ENCODE measurements at regions not wholly inside any gene's neighbourhood (a gene's known extent, or its start where the extent isn't known, plus 50 kb on each side); places are given as distances from the start of the nearest gene placed in this dataset.

- CTCF ChIA-PET: no interaction called here
- FAIRE-seq (no peak), DNase-seq (ENCODE audit: low read depth, low spot score) (no peak)
- Histone ChIP-seq H3K27me3 (ENCODE audit: control insufficient read depth in 2 of 2, insufficient read depth in 2 of 2, low read length in 2 of 2) (no peaks in the 10 kb centered on the region), H3K9me1 (replicated peaks; ENCODE audit: control insufficient read depth, extremely low read depth, insufficient read depth, low read length) (no peaks in the 10 kb centered on the region), H3K4me2 (ENCODE audit: insufficient read depth, low read length) (no peak overlapping the region), H3K79me2 (ENCODE audit: control insufficient read depth, insufficient read depth, low read length) (no peaks in the 10 kb centered on the region), H3K4me3 (replicated peaks in 1 of 3; ENCODE audit: insufficient read depth in 1 of 3, low read depth in 1 of 3, low read length in 3 of 3) (no peak overlapping the region), H3K36me3 (ENCODE audit: control insufficient read depth in 2 of 2, extremely low read depth in 1 of 2, insufficient read depth in 2 of 2, low read length in 2 of 2) (no peaks in the 10 kb centered on the region), H3K9me3 (replicated peaks; ENCODE audit: control insufficient read depth, insufficient read depth, low read length) (no peaks in the 10 kb centered on the region), H3K27ac (ENCODE audit: insufficient read depth, low read depth, low read length) (no peak overlapping the region), H2AFZ (ENCODE audit: low read depth, low read length) (no peak overlapping the region), H3K4me1 (ENCODE audit: control insufficient read depth, extremely low read depth, insufficient read depth, low read length) (no peaks in the 10 kb centered on the region), H4K20me1 (replicated peaks; ENCODE audit: control insufficient read depth, extremely low read depth, insufficient read depth, low read length) (no peaks in the 10 kb centered on the region), H3K9ac (replicated peaks; ENCODE audit: extremely low read depth, insufficient read depth, low read length) (no peak overlapping the region)
- dilution Hi-C loops (cut with MboI; ENCODE audit: extremely low pct_ligation_motif_present, low sequenced_read_pairs): no loop called here
- TF ChIP-seq MYC (IDR thresholded peaks at IDR 0.05; ENCODE audit: low read depth, low read length): no peak
- POLR2A ChIA-PET: no interaction called here
- intact Hi-C loops (cut with micrococcal nuclease): no loop called here
- no TSS peak for BruUV-seq (replicated peaks)
Observed at GRCh38 chr9:28720746-28721145, 1147.5 kb upstream of the C9orf72 start.

GRCh38 chr9:28730111-28730510, 1156.8 kb upstream of the C9orf72 start:
- Histone ChIP-seq H3K27me3 (ENCODE audit: control insufficient read depth in 2 of 2, insufficient read depth in 2 of 2, low read length in 2 of 2) (no peaks in the 10 kb centered on the region), H3K9ac (replicated peaks; ENCODE audit: extremely low read depth, insufficient read depth, low read length) (no peak overlapping the region), H3K79me2 (ENCODE audit: control insufficient read depth, insufficient read depth, low read length) (no peaks in the 10 kb centered on the region), H3K4me3 (replicated peaks in 1 of 3; ENCODE audit: insufficient read depth in 1 of 3, low read depth in 1 of 3, low read length in 3 of 3) (no peak overlapping the region), H2AFZ (ENCODE audit: low read depth, low read length) (no peak overlapping the region), H3K9me3 (replicated peaks; ENCODE audit: control insufficient read depth, insufficient read depth, low read length) (no peaks in the 10 kb centered on the region), H3K27ac (ENCODE audit: insufficient read depth, low read depth, low read length) (no peak overlapping the region), H4K20me1 (replicated peaks; ENCODE audit: control insufficient read depth, extremely low read depth, insufficient read depth, low read length) (no peaks in the 10 kb centered on the region), H3K36me3 (ENCODE audit: control insufficient read depth in 2 of 2, extremely low read depth in 1 of 2, insufficient read depth in 2 of 2, low read length in 2 of 2) (no peaks in the 10 kb centered on the region), H3K9me1 (replicated peaks; ENCODE audit: control insufficient read depth, extremely low read depth, insufficient read depth, low read length) (no peaks in the 10 kb centered on the region), H3K4me1 (ENCODE audit: control insufficient read depth, extremely low read depth, insufficient read depth, low read length) (no peaks in the 10 kb centered on the region), H3K4me2 (ENCODE audit: insufficient read depth, low read length) (no peak overlapping the region)
- dilution Hi-C loops (cut with MboI; ENCODE audit: extremely low pct_ligation_motif_present, low sequenced_read_pairs): no loop called here
- no peak for TF ChIP-seq MYC (IDR thresholded peaks at IDR 0.05; ENCODE audit: low read depth, low read length)
- no peak for TF ChIP-seq POLR2A (IDR thresholded peaks at IDR 0.05; ENCODE audit: low read depth, low read length)
- no peak for TF ChIP-seq FOS (IDR thresholded peaks at IDR 0.05; ENCODE audit: borderline replicate concordance, insufficient read depth, low read length)
- TF ChIP-seq MAX (IDR thresholded peaks at IDR 0.05; ENCODE audit: insufficient read depth, insufficient read length): no peak
- TF ChIP-seq JUN (IDR thresholded peaks at IDR 0.05; ENCODE audit: borderline replicate concordance, insufficient read depth, insufficient read length, low read depth): no peak
- TF ChIP-seq EZH2 (IDR thresholded peaks at IDR 0.05; ENCODE audit: borderline replicate concordance, low read depth, low read length, severe bottlenecking): no peak
- TF ChIP-seq CTCF (IDR thresholded peaks at IDR 0.05; ENCODE audit: extremely low read depth in 1 of 2, insufficient read depth in 1 of 2, low read depth in 1 of 2, low read length in 2 of 2): no peak
- no peak for TF ChIP-seq POLR2AphosphoS5 (IDR thresholded peaks at IDR 0.05; ENCODE audit: insufficient read depth, low read depth, low read length)
- no peak for TF ChIP-seq GATA2 (IDR thresholded peaks at IDR 0.05; ENCODE audit: insufficient read depth, insufficient read length, low read depth, low read length)
- POLR2A ChIA-PET: no interaction called here
- FAIRE-seq: no peak
- no TSS peak for BruUV-seq (replicated peaks)
- CTCF ChIA-PET: no interaction called here
- intact Hi-C loops (cut with micrococcal nuclease): no loop called here
- no peak for DNase-seq (ENCODE audit: low read depth, low spot score)
